C1 segment of cervical spinal cord (tissue), 14 donors: ENCODE measurements at regions not wholly inside any gene's neighbourhood (a gene's known extent, or its start where the extent isn't known, plus 50 kb on each side); places are given as distances from the start of the nearest gene placed in this dataset.
A peak's percentile ranks its signal among the peaks of the same experiment; 100 is the strongest.

Experiments used
- DNase-seq, 14 donors: peaks; one replicate each; lab custom pipeline; 2025; lab: John Stamatoyannopoulos, UW

DNA sequence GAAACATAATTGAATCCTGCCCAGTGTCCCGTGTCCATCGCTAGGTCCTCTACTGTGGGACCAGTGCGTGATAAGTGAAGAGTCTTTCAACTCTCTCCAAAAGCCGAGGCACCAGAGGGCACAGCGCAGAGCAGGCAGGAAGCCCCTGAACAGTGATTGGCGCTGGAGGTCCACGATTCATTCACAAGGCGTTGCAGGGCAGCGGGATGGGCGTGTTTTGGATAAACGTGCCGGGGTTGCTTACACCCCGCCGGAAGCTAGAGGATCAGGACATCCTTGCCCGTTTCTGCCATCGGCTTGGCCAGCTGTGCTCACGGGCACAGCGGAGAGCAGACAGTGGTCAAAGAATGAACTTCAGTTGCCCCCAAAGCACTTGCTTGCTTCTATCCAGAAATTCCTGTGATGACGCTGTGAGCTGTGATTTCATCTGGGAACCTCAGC, 86.0 kb upstream of the PFKP start:
- DNase-seq = no peak

DNA sequence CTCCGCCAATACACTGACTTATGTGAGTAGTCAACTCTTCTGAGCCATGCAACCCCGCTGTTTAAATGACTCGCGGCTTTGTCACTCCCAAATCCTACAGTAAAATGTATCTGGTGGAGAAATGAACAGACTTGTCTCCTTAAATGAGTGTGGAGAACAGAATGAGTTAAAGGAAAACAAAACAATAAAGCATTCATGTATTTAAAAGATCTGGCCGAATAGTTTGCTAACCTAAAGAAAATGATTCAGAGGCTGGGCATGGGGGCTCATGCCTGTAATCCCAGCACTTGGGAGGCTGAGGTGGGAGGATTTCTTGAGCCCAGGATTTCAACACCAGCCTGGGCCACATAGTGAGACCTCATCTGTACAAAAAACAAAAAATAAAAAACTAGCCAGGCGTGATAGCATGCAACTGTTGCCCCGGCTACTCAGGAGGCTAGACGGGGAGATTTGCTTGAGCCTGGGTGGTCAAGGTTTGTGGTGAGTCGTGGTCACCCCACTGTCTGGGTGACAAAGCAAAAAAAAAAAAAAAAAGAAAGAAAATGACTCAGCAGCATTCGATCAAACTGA, 86.5 kb upstream of the PFKP start:
- no peak for DNase-seq

DNA sequence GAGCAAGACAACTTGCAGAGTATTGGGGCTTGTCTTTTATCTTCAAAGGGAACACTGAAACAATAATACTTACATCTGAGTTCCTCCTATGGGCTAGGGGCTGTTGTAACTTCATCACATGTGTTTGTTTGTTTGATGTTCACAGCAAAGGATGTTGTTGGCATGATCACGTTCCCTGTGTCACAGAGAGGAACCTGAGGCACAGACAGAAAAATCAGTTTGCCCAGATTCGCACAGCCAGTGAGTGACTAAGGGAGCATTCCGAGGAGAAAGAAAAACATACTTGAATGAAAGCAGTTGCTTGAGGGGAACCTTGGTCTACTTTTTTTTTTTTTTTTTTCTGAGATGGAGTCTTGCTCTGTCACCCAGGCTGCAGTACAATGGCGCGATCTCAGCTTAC, 87.2 kb upstream of the PFKP start:
- no peak for DNase-seq

DNA sequence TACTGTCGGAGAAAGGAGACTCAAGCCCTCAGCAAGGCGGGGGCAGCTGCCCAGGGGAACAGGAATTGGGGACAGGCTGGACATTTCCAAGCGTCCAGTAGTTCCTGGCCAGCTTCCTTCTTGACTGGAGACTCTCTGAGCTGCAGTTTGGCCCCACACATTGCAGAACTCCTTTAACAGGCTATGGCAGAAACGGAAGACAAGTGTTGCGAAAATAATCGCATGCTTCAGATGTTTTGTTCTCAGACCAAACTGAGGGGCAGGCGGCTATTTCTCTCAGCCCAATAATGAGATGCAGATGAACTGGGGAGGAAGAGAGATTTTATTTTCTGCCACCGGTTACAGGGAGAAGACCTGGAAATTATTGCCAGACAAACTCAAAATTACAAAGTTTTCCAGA, 88.0 kb upstream of the PFKP start:
- peak in 6 of 14 donors; percentile 4 to 43 (median 29) for DNase-seq

DNA sequence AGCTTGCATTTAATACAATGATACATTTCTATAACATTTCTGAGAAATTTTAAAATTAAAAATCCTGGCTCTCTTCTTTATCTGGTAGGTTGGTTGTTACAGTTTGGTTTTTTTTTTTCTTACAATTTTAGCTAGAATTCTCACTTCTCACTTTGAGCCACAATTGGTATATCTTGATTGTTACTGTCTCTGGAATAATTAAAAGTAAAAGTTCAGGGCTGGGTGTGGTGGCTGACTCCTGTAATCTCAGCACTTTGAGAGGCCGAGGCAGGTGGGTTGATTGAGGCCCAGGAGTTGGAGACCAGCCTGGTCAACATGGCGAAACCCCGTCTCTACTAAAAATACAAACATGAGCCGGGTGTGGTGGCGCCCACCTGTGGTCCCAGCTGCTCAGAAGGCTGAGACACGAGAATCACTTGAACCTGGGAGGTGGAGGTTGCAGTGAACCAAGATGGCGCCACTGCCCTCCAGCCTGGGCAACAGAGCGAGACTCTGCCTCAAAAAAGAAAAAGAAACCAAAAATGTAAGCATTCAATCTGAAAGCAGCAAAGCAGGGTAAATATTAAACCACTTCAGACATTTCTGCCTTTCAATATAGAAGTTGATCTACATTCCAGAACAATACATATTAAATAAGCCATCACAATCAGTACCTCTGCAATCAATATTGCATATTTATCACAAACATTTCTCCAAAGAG, 88.6 kb upstream of the PFKP start:
- no peak for DNase-seq

DNA sequence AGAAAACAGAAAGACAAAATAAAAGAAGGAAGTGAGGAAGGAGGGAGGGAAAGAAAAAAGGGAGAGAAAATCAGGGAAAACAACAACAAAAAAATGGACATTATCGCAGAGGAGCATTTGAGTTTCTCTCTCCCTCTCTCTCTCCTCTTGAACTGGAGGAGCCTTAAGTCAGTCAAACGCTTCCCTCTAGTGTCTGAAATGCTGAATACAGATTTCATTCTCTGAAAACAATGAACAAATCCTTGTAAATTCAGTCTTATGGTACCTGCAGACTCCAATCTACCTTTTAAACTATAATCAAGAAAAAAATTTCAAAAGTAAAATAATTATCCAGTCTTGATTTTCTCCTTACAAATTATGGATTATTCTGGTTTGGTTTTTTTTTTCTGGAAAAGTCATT, 89.2 kb upstream of the PFKP start:
- peak in 1 of 14 donors; percentile 17 for DNase-seq

DNA sequence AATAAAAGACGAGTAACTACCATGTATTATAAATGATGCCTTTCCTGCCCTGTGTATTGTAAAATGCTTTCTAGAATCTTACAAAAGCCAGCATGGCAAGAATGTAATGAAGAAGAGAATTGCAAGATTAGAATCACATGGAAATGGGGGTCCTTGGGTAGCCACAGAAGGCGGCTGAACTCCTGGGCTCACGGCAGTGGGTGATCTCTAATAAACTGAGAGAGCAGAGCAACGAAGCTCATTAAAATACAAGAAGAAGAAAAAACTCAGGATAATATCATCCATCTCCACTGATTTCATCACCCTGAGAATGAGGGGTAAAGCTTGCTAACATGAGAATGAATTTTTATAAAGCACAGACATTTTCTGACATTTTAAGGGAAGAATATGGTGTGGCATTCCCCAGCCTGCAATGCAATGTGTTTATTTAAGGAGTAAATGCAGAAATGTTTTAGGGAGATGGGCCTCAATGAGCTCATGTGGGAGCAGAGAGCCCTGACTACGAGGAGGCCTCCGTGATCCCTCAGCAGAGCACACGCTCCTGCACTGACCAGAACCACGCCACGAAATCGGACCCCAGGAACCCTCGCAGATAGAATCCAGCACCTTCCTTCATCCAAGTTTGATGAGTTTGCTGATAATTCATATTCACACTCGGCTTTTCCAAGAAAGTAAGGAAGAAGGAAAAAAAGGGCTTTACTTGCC, 92.7 kb upstream of the PFKP start:
- no peak for DNase-seq

DNA sequence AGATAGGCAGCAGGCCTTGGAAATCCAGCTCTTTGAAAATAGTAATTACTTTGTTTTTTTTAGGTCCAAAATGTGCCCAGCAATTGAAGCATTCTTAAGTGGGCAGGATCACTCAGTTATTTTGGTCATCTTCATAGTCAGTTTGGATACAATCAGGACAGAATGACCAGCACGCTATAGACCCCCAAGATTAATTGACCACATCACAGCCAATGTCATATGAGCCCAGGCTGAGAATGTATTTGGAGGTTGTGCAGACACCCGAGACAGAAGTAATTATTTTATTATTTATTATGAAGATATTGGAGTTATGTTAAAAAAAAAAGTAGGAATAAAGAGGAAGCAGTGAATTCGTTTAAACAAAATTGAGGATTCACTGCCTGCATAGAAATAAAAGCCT, 93.3 kb upstream of the PFKP start:
- DNase-seq = no peak

DNA sequence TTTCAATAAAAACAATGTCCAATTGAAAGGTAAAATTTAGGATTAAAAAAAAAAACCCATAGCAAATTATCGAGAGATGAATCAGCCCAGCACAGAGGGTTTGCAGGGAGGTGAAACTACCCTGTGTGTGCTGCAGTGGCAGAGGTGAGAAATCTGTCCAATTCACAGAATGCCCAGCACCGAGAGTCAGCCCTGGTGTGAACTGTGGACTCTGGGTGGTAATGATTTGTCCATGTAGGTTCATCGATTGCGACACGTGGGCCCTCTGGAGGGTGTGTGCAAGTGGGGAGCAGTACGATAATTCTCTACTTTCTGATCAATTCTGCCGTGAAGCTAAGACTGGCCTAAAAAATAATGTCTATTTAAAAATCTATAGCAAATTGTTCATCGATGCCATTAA, 94.5 kb upstream of the PFKP start:
- no peak for DNase-seq

DNA sequence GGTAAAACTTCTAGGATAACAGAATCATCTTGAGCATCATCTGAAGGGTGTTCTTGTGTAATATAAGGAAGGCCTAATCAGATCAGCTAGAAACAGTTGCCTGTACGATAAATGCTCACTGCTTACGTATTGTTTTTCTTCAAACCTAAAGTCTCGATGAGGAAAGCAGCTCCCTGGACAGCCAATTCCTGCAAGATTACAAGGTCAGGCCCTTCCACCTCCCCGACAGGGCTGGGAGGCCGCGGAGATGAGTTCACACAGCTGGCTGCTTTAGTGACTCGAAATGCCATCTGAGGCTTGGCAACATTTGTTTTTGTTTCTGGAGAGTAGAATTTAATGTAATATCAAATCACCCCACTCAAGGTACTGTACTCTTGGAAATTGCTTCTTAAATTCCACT, 95.1 kb upstream of the PFKP start:
- no peak for DNase-seq

DNA sequence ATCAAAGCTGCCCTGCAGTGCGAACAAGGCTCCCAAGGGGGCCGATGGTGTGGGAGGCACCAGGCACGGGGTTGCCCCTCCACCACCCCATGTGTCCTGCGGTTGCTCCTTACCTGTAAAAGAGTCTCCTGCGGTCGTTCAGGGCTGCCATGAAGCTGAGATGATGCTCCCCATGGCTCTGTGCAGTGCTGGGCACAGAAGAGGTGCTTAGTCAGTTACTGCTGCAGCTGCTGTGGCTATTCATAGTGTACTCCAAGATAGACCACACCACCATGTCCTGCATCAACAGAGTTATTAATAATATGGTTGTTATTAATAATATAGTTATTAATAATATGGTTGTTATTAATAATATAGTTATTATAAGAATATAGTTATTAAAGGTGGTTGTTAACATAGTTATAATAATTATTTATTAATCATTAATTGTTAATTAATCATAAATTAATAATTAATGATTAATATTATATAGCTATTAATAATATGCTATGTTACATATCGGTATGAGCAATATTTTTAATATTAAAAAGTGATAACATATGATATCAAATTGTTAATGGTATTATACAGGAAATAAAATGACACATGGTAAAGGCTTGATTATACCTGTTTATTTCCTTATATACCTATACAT, 97.0 kb upstream of the PFKP start:
- no peak for DNase-seq

DNA sequence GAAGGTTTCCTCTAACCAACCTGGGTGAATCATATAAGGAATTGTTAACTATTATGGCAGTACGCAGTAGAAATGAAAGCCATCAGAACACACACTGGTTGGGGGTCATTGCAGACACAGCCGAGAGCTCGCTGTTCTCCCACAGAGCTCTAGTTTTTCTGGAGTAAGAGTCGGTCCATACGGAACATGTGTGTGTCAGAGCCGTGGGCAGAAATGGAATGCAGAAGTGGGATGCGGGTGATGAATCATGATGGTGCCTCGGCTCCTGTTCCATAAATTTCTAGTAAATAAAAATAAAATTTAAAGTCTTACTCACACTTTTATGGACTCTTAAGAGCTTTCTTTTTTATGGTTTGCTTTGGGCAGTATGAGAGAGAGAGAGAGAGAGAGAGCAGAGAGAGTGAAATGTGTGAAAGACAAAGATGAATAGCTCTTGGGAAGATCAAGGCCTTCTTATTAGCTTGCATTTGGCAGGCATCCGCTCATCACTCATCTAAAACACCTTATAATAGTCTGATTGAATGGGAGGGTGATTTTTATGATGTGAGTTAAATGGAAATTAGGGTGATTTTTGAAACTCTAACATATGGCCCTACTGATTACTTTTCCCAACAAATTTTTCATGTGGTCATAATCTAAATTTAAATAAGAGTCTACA, 98.8 kb upstream of the PFKP start:
- no peak for DNase-seq

DNA sequence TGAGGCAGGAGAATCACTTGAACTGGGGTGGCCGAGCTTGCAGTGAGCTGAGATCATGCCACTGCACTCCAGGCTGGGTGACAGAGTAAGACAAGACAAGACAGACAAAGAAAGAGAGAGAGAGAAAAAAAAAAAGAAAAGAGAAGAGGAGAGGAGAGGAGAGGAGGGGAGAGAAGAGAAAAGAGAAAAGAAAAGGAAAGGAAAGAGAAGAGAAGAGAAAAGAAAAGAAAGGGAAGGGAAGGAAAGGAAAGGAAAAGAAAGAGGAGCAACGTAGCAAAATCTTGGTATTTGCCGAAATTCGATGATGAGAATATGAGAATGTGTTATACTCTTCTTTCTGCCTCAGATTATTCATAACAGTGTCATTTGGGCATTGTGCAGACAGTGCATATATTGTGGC, 101.2 kb upstream of the PFKP start:
- no peak for DNase-seq

DNA sequence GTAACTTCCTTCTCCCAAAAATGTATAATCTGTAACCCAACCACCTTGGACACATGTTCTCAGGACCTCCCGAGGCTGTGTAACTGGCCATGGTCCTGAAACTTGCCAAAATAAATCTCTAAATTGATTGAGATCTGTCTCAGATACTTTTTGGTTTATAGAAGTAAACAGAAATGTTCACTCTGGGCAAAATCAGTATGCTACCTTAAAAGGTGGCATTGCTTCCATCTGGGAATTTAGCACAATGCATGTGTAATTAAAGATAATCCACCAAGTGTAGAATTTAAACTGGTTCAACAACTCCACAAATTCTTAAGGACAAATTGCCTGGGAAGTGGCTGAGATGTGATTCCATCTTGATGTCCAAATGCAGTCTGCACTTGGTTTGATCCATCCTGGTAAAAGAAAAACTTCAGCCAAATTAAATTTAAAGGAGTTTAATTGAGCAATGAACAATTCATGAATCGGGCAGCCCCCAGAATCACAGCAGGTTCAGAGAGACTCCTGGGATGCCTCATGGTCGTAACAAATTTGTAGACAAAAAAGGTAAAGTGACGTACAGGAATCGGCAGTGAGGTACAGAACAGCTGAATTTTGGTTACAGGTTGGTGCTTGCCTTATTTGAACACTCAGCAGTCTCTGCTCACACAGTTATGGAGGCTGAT, 102.6 kb upstream of the PFKP start:
- no peak for DNase-seq

DNA sequence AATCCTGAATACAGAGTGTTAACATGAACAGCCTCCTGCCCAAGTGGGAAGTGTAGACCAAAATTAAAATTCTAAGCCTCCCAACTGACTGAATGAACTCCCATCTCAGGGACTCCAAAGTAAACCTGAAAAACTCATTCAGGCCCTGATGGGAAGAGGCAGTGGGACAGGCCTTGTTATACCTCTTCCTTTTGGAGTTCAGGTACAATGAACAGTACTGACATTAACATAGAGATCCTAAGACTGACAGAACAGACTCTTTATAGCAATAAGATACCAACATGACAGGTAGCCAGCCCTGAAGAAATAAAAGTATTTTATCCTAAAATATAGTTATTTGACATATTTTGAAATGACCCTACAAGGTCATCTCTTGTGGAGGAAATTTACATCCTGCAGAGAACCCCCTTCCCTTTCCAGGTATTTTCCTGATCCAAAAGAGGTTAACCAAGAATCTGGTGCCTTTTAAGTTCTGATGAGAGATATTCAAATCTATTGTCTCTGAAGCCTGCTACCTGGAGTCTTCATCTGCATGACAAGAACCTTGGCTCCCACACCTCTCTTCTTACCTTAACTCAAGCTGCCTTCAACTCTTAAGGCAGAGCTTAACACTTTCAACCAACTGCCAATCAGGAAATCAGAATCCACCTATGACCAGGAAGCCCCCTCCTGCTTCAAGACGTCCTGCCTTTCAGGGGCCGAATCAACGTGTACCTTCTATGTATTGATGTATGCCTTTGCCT, 103.3 kb upstream of the PFKP start:
- DNase-seq = no peak

DNA sequence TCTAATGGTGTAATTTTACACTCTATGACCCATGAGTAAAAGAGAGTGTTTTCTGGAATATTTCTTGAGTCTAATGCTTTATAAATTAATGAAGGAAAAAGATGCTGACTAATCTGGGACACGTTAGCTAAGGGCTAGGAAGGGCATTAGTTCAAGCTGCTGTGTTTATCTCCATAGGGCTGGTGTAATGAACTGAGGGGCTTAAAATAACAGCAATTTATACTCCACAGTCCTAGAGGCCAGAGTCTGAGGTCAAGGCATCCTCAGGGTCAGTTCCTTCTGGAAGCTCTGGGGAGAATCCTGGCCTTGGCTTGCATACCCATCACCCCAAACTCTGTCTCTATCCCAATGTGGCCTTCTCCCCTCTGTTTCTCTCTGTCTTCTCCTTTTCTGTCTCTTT, 105.2 kb upstream of the PFKP start:
- DNase-seq = no peak

DNA sequence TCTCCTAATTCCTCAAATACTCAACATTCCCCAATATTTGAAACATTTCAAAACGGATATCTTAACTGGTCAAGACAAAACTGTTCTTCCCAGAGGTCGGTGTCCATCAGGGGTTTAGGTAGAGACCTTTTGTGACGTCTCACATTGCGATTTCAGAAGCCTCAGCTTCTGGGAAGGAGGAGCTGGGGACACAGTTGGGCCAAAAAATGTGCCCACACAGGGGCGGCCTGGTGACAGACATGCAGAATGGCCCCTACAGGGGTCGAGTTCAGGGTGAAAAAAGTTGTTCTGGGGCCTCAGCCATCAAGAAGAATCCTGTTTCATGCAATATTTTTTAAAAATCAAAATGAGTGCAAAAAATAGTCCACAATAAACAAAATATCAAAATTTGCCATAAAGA, 108.7 kb upstream of the PFKP start:
- no peak for DNase-seq

DNA sequence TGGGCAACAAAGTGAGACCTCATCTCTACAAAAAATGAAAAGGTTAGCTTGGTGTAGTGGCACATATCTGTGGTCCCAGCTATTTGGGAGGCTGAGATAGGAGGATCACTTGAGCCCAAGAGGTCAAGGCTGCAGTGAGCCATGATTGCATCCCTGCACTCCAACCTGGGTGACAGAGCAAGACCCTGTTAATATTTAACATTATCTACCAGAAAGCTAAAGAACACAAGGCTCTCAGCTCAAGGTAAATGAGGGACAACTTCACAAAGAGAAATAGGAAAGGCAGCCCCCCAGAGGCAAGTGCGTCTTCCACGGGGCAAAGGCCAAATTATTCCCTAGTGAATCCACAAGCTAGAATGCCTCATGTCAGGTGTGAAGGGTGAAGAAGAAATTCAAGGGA, 109.6 kb upstream of the PFKP start:
- no peak for DNase-seq

DNA sequence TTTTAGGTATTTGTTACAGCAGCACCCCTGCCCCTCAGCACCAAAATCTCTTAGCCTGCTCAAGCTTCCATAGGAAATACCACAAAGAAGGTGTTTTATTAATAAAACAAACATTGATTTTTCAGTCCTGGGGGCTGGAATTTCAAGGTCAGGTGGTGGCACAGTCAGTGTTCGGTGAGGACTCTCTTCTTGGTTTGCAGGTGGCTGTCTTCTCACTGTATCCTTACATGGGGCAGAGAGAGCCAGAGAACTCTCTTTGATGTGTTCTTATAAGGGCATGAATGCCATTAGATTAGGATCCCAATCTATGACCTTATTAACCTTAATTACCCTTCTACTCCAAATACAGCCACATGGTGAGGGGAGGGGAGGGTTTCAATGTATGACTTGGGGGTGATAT, 112.3 kb upstream of the PFKP start:
- DNase-seq = no peak

DNA sequence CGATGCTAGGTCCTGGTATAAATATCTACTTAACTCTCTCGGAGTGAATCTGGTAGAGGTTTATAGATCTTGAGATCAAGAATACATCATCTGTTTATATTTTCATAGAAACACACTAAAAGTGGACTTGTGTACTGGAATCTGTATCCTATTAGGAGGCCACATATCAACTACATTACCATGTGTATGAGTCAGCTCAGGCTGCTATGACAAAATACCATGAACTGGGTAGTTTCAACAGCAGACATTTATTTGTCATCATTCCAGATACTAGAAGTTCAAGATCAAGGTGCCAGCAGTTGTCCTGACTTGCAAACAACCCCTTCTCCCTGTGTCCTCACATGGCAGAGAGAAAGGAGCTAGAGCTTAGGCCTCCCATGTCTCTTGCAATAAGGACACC, 113.9 kb upstream of the PFKP start:
- no peak for DNase-seq
